HG02884 (cell line): ENCODE measurements at regions not wholly inside any gene's neighbourhood (a gene's known extent, or its start where the extent isn't known, plus 50 kb on each side); places are given as distances from the start of the nearest gene placed in this dataset.
"Not testable (repeated sequence)": the region's sequence is repeated elsewhere in the genome, so short reads cannot be mapped to it uniquely, and the experiment has no call there.

ENCODE experiments used
- ATAC-seq: cut with Tn5 transposase; IDR thresholded peaks from one replicate; pipeline ENCODE4 v1.9.1; 2021; ENCODE audit warnings: mild to moderate bottlenecking, moderate library complexity; ENCODE audit not compliant: unreplicated experiment

- no peak for ATAC-seq
These were observed 137.2 kb downstream of the CDH26 start for GRCh38 chr20:60095456-60095855.

GRCh38 chr20:60096166-60096565 lies 137.9 kb downstream of the CDH26 start:
- ATAC-seq: no peak

GRCh38 chr20:60097285-60097684 lies 139.1 kb downstream of the CDH26 start:
- ATAC-seq: no peak

- no peak for ATAC-seq
These were observed 142.6 kb downstream of the CDH26 start for GRCh38 chr20:60100780-60101179.

DNA sequence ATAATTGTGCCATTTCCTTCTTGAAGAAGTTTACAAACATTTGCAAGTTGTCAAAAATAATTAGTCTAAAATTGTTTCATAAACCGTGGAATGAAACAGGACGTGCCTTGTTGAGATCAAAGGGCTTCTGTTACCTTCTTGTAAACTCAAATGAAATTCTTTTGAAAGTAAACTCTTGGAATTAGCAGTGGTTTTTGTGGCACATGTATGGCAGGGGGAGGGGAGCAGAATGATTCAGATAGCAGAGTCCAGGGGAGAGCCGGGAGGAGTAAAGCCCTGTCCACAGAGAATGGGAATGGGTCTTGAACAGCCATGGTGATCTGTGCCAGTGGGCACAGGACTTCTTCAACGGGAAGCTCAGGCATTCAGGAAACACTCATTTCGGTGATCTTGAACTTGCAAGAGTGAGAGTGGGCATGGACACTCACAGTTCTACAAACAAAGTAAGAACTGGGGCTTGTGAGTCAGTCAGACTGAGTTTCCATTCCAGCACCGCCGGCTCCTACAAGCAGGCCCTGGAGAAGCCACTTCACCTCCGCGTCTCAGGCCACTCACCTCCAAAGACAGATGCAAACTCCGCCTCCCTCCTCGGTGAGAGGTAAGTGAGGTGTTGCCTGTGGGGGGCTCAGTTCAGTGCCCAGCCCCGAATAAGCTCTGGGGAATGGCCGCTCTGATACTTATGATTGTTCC lies 143.1 kb downstream of the CDH26 start:
- ATAC-seq: no peak

DNA sequence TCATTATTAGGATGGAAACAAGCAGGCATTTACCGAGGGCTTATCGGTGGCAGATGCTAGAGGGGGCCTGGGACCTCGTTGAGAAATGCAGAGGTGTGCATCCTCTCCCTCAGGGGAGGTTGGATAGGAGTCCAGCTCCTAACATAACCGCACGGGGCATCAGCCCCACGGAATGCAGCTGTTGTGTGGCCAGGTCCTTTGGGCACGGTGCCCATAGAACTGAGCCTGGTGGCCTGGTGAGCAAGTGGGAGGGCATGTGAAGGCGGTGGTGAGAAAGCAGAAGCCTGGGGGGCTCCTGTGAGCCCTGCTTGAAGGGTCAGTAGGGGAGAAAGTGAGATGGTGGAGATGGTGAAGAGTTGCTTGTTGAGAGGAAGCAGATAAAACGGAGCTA lies 143.7 kb downstream of the CDH26 start:
- ATAC-seq: no peak

DNA sequence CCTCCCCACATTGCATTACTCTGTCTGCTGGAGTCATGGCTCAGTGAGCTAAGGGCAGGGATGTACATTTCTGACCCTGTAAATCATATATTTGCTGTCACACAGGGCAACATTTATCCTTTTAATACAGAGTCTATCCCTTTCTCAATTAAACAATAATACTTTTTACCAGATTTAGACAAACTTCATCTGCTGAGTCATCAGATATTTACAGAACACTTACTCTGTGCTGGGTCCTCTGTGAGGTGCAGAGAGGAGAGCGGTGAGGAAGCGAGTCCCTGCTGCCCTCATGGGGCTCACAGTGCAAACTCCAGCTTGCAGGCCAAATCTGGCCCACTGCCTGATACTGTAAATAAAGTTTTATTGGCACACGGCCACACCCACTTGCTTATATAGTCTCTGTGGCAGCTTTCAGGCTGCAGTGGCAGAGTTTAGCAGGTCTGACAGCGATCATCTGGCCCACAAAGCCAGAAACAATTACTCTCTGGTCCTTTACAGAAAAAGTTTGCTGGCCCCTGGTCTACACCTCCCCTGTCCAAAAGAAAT lies 144.5 kb downstream of the CDH26 start:
- no peak for ATAC-seq

GRCh38 chr20:60104993-60105803 lies 147.0 kb downstream of the CDH26 start:
- no peak for ATAC-seq

GRCh38 chr20:60106186-60106585 lies 148.0 kb downstream of the CDH26 start:
- ATAC-seq: not testable (repeated sequence)

DNA sequence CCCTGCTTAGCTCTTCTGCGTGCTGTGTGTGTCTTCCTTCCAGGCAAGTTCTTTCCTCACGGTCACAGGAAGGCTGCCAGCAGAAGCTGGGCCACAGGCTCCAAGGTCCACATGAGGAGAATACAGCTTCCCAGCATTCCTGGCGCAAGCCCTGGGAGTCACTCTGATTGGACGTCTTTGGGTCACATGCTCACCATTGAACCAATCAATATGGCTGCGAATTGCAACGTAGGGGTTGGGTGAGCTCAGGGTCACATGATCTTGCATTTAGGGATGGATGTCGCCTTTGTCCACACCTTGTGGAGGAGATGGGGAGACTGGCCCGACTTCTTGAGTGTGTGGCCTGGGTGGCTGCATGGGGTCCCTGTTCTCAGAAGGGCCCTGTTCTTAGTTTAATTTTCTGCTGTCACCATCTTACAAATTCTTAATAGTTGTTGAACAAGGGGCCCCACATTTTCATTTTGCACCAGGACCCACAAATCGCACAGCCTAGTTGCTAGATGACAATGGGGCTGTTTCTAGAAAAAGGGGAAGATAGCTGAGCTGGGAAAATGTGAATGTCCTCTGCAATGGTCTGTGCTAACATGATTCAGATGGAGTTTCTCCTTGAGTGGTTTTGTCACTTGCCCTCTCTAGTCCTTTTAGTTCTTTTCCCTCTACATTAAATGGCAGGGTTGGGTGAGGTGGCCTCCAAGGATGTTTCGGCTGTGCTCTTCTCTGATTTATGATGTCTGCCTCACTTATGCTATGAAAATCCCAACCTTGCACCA lies 149.6 kb downstream of the CDH26 start:
- ATAC-seq: no peak

DNA sequence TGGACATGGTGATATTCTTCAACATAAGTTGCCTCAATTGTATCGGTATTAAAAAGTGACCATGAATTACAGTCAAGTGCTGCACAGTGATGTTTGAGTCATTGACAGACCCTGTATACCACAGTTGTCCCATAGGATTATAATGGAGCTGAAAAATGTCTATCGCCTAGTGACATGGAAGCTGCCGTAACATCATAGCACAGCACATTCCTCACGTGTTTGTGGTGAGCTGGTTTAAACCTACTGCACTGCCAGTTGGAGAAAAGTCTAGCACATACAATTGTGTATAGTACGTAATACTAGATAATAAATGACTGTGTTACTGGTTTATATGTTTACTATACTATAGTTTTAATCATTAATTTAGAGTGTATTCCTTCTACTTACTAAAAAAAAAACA lies 150.2 kb downstream of the CDH26 start:
- ATAC-seq: no peak

DNA sequence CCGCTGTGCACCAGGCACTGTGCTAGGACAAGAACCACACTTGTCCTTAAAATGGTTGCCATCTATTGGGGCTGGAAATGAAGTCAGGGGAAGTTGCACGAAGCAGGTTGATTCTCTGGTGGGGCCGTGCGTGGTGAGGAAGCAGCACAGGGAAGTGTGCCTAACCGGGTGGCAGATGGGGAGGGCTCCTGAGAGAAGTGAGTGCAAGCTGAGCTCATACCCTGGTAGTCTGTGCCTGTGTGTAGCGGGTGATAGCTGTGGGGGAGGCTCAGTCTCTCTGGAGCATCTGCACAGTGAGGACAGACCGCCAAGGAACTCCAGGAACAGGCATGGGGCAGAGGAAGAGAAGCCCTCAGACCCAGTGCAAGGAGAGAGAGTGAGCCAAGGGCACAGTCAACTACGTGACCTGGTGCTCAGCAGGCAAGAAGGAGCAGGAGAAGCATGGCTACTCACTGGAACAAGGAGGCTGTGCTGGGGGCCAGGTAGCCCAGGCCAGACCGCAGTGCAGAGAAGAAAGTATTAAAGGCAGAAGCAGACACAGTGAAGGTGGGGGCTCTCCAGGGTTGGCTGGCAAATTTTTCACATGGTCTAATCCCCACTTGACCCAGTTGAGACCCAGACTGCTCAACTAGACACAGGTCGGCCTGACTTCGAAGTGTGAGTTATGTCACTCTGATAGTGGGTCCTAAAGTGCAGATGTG lies 155.0 kb downstream of the CDH26 start:
- no peak for ATAC-seq

DNA sequence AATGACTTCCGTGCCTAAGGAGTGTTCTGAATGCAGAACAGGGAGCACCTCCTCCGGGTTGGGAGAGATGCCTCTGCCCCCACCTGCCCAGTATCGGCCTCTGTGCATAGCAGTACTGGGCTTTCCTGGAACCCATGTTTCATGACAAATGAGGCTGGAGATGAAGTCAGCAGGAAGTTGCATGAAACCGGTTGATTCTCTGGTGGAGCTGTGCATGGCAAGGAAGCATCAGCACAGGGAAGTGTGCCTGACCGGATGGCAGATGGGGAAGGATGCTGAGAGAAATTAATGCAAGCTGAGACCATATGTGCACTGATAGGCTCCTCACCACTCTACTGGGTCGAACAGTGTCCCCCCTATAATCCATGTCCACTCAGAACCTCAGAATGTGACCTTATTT lies 155.5 kb downstream of the CDH26 start:
- no peak for ATAC-seq

- ATAC-seq: no peak
These were observed 157.2 kb downstream of the CDH26 start for GRCh38 chr20:60115451-60115850.

DNA sequence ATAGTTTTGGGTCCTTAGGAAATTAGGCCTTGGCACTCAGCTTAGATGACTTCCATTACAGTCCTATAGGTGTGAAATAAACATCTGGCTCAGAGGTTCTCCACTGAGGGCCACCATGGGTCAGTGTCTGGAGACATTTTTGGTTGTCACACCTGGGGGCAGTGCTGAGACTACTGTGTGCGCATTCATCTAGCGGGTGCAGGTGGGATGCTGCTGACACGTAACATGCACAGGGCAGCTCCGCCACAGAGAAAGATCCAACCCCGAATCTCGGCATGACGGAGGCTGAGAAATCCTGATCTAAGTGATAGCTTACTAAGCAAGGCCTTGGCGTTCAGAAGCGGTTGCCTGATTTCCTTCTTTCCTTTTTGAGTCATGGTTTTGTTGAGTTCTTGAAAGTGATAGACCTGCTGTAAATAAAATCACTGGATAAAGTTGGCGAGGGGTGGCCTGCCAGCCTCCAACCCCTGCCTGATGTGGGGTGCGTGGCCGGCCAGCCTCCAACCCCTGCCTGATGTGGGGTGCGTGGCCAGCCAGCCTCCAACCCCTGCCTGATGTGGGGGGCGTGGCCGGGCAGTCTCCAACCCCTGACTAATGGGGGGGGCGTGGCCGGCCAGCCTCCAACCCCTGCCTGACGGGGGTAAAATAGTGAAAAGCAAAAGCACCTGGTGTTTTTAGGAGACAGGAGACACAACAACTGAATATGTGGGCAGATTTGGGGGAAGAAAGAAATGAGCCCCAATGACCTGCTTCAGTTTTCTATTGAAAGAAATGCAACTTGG lies 158.1 kb downstream of the CDH26 start:
- no peak for ATAC-seq

DNA sequence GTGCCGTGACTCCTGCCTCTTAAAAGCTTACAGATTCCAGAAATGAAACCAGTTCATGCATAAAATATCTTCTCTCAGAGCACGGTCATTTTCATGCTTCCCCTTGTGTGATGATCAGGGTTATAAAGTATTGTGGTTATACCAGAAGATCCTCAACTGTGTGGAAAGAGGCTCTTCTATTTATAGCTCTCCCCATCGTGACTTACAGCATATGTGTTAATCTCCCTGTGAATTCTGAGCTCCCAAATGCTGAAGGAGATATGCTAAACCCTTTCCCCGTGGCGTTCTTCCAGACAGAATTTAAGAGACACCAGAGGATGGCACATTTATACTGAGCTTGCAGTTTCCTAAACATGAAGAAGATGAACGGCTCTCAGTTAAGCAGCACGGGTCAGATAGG lies 158.8 kb downstream of the CDH26 start:
- no peak for ATAC-seq

- no peak for ATAC-seq
These were observed 163.7 kb downstream of the CDH26 start for GRCh38 chr20:60121903-60122302.

DNA sequence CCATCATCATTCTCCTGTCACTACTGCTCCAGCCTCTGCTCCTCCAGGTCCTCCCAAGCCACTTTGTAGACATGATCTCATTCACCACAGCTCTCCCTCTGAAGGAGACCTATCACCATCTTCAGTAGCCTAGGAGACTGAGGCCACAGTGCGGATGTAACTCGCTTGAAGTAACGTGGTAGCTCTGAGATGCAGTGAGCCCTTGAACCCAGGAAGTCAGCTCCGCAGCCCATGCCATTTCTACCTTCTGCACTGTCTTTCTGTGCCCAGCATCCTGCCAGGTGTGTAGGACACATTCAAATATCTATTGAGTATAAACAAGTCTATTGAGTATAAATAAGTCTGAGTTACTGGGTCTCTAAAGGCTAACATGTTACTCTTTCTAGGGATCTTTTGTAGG lies 164.4 kb downstream of the CDH26 start:
- no peak for ATAC-seq

DNA sequence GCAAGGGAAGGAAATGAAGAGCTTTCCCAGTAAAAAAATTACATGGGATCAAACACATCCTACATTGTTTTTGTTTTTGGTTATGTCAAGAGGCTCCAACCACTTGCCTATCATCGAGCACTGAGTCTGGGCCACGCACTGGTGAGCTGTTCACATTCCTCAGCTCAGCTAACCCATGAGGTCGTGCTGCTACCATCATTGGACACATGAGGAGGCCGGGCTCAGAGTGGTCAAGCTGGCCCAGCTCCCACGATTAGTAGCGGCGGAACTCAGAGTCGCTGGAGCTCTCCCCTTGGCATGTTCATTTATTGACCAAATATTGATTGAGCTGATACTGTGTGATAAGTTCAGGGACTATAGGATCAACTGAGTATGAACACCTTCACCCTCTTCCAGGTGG lies 164.9 kb downstream of the CDH26 start:
- no peak for ATAC-seq

GRCh38 chr20:60123652-60124051 lies 165.4 kb downstream of the CDH26 start:
- ATAC-seq: no peak
